ENCODE measurements at regions not wholly inside any gene's neighbourhood (a gene's known extent, or its start where the extent isn't known, plus 50 kb on each side); places are given as distances from the start of the nearest gene placed in this dataset.

GRCh38 chr17:6928193-6928592, 67.7 kb upstream of the ALOX12 start:
- TF ChIP-seq, protein P1, sequence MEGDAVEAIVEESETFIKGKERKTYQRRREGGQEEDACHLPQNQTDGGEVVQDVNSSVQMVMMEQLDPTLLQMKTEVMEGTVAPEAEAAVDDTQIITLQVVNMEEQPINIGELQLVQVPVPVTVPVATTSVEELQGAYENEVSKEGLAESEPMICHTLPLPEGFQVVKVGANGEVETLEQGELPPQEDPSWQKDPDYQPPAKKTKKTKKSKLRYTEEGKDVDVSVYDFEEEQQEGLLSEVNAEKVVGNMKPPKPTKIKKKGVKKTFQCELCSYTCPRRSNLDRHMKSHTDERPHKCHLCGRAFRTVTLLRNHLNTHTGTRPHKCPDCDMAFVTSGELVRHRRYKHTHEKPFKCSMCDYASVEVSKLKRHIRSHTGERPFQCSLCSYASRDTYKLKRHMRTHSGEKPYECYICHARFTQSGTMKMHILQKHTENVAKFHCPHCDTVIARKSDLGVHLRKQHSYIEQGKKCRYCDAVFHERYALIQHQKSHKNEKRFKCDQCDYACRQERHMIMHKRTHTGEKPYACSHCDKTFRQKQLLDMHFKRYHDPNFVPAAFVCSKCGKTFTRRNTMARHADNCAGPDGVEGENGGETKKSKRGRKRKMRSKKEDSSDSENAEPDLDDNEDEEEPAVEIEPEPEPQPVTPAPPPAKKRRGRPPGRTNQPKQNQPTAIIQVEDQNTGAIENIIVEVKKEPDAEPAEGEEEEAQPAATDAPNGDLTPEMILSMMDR (IDR thresholded peaks at IDR 0.05), result no peak
- TF ChIP-seq POLR2A (IDR thresholded peaks at IDR 0.05), result no peak
- TF ChIP-seq EP300 (IDR thresholded peaks at IDR 0.05), result no peak

Measured in ovary (tissue), 3 donors.